CD14-positive monocyte (primary cell): ENCODE measurements at regions not wholly inside any gene's neighbourhood (a gene's known extent, or its start where the extent isn't known, plus 50 kb on each side); places are given as distances from the start of the nearest gene placed in this dataset.

Source experiments
- DNase-seq, 3 donors: peaks; one replicate each; pipeline ENCODE4 v3.0.0-alpha.2; 2011 to 2022
- H2AFZ ChIP-seq: 2 replicates; pipeline ENCODE4 v1.6.0; 2012; ENCODE audit warnings: mild to moderate bottlenecking, low read depth, low read length, inconsistent platforms; ENCODE audit not compliant: insufficient read depth, poor library complexity, severe bottlenecking
- H3K27ac ChIP-seq, 2 donors: 1 replicate in 1 of 2; 2 replicates in 1 of 2; pipeline ENCODE4 v1.5.1; 2012 to 2013; ENCODE audit warnings: low read length in 2 of 2, control low read depth in 1 of 2, inconsistent platforms in 1 of 2, low read depth in 1 of 2, mild to moderate bottlenecking in 1 of 2
- H3K27me3 ChIP-seq, 2 donors: one replicate each; pipeline versions ENCODE4 v1.6.0 to v1.6.1; 2011 to 2013; ENCODE audit warnings: low read length in 2 of 2; ENCODE audit not compliant: control insufficient read depth in 2 of 2, insufficient read depth in 2 of 2
- H3K36me3 ChIP-seq, 2 donors: replicated peaks in 1 of 2; 1 replicate in 1 of 2; 2 replicates in 1 of 2; pipeline versions ENCODE4 v1.5.1 to v1.6.1; 2012 to 2013; ENCODE audit warnings: low read length in 2 of 2, control low read depth in 1 of 2, inconsistent platforms in 1 of 2, mild to moderate bottlenecking in 1 of 2; ENCODE audit not compliant: insufficient read depth in 2 of 2, control insufficient read depth in 1 of 2
- H3K4me1 ChIP-seq, 2 donors: 1 replicate in 1 of 2; 2 replicates in 1 of 2; pipeline versions ENCODE4 v1.5.1 to v1.6.1; 2012 to 2013; ENCODE audit warnings: low read length in 2 of 2, control low read depth in 1 of 2, inconsistent platforms in 1 of 2, mild to moderate bottlenecking in 1 of 2, moderate library complexity in 1 of 2; ENCODE audit not compliant: insufficient read depth in 2 of 2, control insufficient read depth in 1 of 2
- H3K4me2 ChIP-seq: replicated peaks from 2 replicates; pipeline ENCODE3; 2012; ENCODE audit warnings: low read length, moderate library complexity, mild to moderate bottlenecking; ENCODE audit not compliant: poor library complexity, severe bottlenecking; ENCODE audit errors: extremely low read depth
- H3K4me3 ChIP-seq, 3 experiments: fragments of 200-600 bp in 1 of 3; sonication (generic) in 1 of 3; replicated peaks in 1 of 3; 1 replicate in 2 of 3; 2 replicates in 1 of 3; pipeline ENCODE4 v1.5.1; 2011 to 2013; ENCODE audit warnings: low read length in 3 of 3, mild to moderate bottlenecking in 3 of 3, control low read depth in 2 of 3, low read depth in 2 of 3, inconsistent platforms in 1 of 3, moderate library complexity in 1 of 3
- H3K79me2 ChIP-seq: 2 replicates; pipeline ENCODE4 v1.6.0; 2012; ENCODE audit warnings: mild to moderate bottlenecking, control low read depth, inconsistent platforms, low read length, moderate library complexity; ENCODE audit not compliant: insufficient read depth
- H3K9ac ChIP-seq: 2 replicates; pipeline ENCODE4 v1.6.0; 2017; ENCODE audit warnings: low read length, mild to moderate bottlenecking; ENCODE audit not compliant: insufficient read depth, poor library complexity, severe bottlenecking
- H3K9me3 ChIP-seq, 2 donors: replicated peaks in 1 of 2; 1 replicate in 1 of 2; 2 replicates in 1 of 2; pipeline versions ENCODE4 v1.5.1 to v1.6.1; 2012 to 2013; ENCODE audit warnings: low read length in 2 of 2, control low read depth in 1 of 2; ENCODE audit not compliant: control insufficient read depth in 1 of 2, insufficient read depth in 1 of 2
- H4K20me1 ChIP-seq: 2 replicates; pipeline ENCODE4 v1.6.0; 2012; ENCODE audit warnings: mild to moderate bottlenecking, low read length, control low read depth, moderate library complexity; ENCODE audit not compliant: insufficient read depth
- H3K27ac Mint-ChIP-seq, 7 donors: one replicate each; pipeline ENCODE4 v1.8.0; 2020; ENCODE audit warnings: mild to moderate bottlenecking in 7 of 7, mixed read lengths in 7 of 7, moderate library complexity in 6 of 7, inconsistent platforms in 2 of 7
- H3K27me3 Mint-ChIP-seq, 3 donors: one replicate each; pipeline ENCODE4 v1.8.0; 2021 to 2022; ENCODE audit warnings: low read depth in 3 of 3, mild to moderate bottlenecking in 3 of 3, mixed read lengths in 3 of 3, moderate library complexity in 3 of 3, inconsistent platforms in 1 of 3
- H3K36me3 Mint-ChIP-seq, 2 donors: one replicate each; pipeline ENCODE4 v1.8.0; 2020; ENCODE audit warnings: mixed read lengths in 2 of 2, inconsistent platforms in 1 of 2, mild to moderate bottlenecking in 1 of 2
- H3K4me1 Mint-ChIP-seq: one replicate; pipeline ENCODE4 v1.8.0; 2020; ENCODE audit warnings: mild to moderate bottlenecking, mixed read lengths
- H3K4me3 Mint-ChIP-seq, 2 donors: one replicate each; pipeline ENCODE4 v1.8.0; 2020; ENCODE audit warnings: mild to moderate bottlenecking in 2 of 2, mixed read lengths in 2 of 2, moderate library complexity in 1 of 2
- H3K9me3 Mint-ChIP-seq, 7 donors: one replicate each; pipeline ENCODE4 v1.8.0; 2020 to 2022; ENCODE audit warnings: mixed read lengths in 7 of 7, mild to moderate bottlenecking in 6 of 7, moderate library complexity in 6 of 7, inconsistent platforms in 2 of 7
- CTCF ChIP-seq: fragments of 200-600 bp; IDR thresholded peaks from one replicate; pipeline ENCODE4 v1.8.0; 2022; ENCODE audit warnings: antibody characterized with exemption, mild to moderate bottlenecking
- WGBS: methylation state at CpG from one replicate; pipeline ENCODE4 v1.1.5; 2013; ENCODE audit warnings: missing lambda C conversion rate; ENCODE audit not compliant: insufficient coverage; 5-methylcytosine and 5-hydroxymethylcytosine counted together
- intact Hi-C, 2 donors: fragments of 100-400 bp; cut with micrococcal nuclease; formaldehyde crosslinking; loops; one replicate each; pipeline versions ENCODE4 v1.15.0 to v1.15.1; 2023

- H3K9me3 Mint-ChIP-seq = peaks cover 0 to 6% (median 0%) of the 10 kb centered on the region in 7 donors
- intact Hi-C loops = no loop called here
Measured at GRCh38 chr6:112660626-112661025, 313.5 kb downstream of the RFPL4B start.

DNA sequence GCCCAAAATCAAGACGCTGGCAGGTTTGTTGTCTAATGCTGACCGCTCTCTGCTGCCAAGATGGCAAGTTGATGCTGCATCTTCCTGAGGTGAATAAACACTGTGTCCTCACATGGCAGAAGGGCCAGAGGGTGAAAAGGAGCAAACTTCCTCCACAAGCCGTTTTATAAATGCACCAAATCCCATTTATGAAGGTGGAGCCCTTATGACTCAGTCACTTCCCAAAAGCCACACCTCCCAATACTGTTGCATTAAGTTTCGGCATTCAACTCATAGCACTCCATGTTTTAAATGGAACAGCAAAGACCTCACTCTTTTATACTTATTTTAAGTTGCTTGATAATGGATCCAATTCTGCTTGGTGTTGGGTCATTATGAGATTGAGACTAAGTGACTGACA is 316.6 kb downstream of the RFPL4B start:
- Mint-ChIP-seq H3K9me3 (peaks cover 0 to 12% (median 4%) of the 10 kb centered on the region in 7 donors), H3K4me1 (no peaks in the 10 kb centered on the region), H3K36me3 (no peaks in the 10 kb centered on the region), H3K4me3 (no peak overlapping the region), H3K27me3 (no peaks in the 10 kb centered on the region), H3K27ac (no peak overlapping the region)
- H3K27me3 ChIP-seq = no peaks in the 10 kb centered on the region
- no peak overlapping the region for H2AFZ ChIP-seq
- H3K9me3 ChIP-seq = peaks cover 0 to 16% of the 10 kb centered on the region in 2 donors
- no peak overlapping the region for H3K4me3 ChIP-seq
- intact Hi-C loops = no loop called here
- H3K79me2 ChIP-seq = no peaks in the 10 kb centered on the region
- H3K36me3 ChIP-seq = no peaks in the 10 kb centered on the region
- 100% methylated on average over 2 of the region's 4 CpGs for WGBS
- no peak overlapping the region for H3K9ac ChIP-seq
- no peak for TF ChIP-seq CTCF
- no peak overlapping the region for H3K27ac ChIP-seq
- no peaks in the 10 kb centered on the region for H3K4me1 ChIP-seq
- H4K20me1 ChIP-seq = no peaks in the 10 kb centered on the region
- no peak overlapping the region for H3K4me2 ChIP-seq
- no peak for DNase-seq

More at GRCh38 chr6:112660626-112661025, 313.5 kb downstream of the RFPL4B start:
- Histone ChIP-seq H3K4me2 (no peak overlapping the region), H3K36me3 (no peaks in the 10 kb centered on the region), H3K9me3 (no peaks in the 10 kb centered on the region), H3K79me2 (no peaks in the 10 kb centered on the region), H3K27me3 (no peaks in the 10 kb centered on the region), H2AFZ (no peak overlapping the region), H3K27ac (no peak overlapping the region), H3K4me3 (no peak overlapping the region), H3K4me1 (no peaks in the 10 kb centered on the region), H4K20me1 (no peaks in the 10 kb centered on the region), H3K9ac (no peak overlapping the region)
- Mint-ChIP-seq H3K4me1 (no peaks in the 10 kb centered on the region), H3K36me3 (no peaks in the 10 kb centered on the region), H3K27me3 (no peaks in the 10 kb centered on the region), H3K4me3 (no peak overlapping the region), H3K27ac (no peak overlapping the region)
- TF ChIP-seq CTCF = no peak
- no peak for DNase-seq
- WGBS = 90% methylated on average over 2 of the region's 2 CpGs
